ENCODE measurements at regions not wholly inside any gene's neighbourhood (a gene's known extent, or its start where the extent isn't known, plus 50 kb on each side); places are given as distances from the start of the nearest gene placed in this dataset.
A peak's percentile ranks its signal among the peaks of the same experiment; 100 is the strongest.

DNA sequence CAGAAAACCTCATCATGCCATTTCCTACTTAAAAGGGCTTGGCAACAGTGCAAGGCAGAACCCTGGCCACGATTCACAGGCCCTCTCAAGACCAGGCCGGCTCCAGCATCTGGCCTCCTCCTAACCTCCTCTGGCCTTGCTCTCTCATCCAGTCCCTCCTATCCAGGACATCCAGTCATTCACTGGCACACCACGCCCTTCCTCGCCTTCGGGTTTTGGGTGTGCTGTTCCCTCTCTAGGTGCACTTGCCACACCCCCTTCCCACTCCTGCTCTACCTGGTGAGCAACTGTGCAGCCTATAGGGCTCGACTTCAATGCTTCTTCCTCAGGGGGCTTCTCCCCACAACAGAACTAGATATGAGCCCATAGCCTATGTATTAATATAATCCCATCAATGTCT lies 317.1 kb downstream of the ARRDC4 start:
- DNase-seq (ENCODE audit: low read depth): no peak

DNA sequence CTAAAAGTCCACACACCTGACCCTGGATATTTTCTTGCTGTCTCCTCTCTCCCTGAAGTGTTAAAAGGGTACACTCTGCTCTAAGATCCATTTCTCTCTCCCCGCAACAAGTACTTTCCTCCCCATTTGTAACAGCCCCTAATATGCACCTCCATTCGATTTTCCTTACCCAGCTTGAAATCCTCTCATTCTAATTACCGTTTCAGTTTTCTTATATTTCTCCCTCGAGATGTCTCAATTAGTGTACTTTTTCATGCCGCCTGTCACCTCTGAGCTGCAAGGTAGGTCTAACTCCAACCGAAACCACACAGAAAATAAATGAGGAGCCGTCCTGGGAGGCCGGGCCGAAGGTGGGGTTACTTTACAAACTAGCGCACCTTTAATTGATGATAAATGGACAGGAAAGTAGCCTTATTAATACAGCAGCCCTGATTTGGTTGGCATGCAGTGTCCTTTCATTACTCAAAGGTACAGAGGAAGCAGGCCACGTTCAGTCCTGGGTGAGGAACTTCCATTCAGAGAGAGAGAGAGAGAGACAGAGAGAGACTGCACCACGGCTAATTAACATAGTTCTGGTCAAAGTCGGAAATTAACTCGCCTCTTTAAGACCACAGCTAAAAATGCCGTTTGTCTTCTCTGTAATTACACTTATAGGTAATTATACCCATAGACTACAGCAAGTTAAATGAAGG lies 319.9 kb downstream of the ARRDC4 start:
- DNase-seq (ENCODE audit: low read depth): no peak

DNA sequence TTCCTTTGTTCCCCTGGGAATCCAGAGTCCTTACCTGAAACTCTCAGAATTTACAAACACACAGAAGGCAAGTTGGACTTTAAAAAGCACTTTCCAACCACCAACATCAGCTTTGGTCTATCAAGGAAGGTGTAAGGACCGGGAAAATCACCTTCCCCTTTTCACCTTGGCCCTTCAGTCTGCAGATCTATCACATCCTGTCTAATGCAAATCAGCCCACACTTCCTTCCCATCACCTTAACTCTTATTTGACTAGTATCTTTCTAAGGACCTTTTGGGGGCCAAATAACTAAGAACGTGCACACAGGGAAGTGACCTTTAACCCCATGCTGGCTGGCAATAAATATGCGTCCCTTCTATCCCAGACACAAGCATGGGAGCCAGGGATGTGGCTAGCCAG lies 320.6 kb downstream of the ARRDC4 start:
- no peak for DNase-seq (ENCODE audit: low read depth)

DNA sequence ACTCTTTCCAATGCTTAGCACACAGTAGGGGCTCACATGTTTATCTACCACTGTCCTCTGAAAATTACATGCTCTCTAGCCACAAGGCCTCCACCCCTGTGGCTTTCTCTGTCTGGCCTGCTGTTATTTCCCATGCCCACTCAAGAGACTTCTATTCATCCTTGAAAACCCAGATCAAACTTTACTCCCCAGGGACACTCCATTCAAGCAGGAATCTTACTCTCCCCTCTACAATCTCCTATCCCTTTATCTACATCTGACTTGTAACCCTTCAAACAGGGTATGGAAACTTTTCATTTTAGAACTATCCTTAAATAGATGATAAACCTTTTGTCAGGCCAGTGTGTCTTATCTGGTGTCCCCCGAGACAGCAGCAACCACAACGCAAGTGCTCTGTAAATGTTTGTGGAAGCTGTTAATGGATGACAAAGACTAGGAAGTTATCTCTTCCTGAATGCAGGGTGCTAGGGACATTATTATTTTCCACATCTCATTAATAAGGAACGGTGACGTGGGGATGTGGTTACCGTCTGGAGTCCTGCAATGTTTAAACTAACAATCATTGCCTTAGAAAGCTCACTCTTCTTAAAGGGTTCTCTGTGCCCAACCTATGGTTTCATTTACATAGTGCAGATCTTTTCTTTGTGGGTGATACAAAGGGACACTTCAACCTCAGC lies 322.3 kb downstream of the ARRDC4 start:
- no peak for DNase-seq (ENCODE audit: low read depth)

DNA sequence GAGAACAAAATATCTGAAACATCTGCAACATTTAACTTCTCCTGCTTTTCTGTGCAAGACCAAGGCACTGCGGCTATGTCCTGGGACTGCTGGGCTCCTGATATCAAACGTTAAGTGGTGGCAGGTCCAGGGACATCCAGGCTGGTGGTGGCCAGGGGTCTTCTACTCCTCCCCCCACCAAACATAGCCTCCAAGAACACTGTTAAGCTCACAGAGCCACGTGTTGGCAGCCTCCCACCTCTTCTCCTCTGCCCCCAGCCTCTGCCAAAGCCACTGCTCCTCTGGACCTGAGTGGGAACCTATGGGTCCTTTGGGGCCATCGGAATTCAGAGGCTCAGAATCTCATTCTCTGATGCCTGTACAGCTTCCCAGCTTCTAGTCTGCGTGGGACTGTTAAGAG lies 325.7 kb downstream of the ARRDC4 start:
- DNase-seq (ENCODE audit: low read depth): no peak

DNA sequence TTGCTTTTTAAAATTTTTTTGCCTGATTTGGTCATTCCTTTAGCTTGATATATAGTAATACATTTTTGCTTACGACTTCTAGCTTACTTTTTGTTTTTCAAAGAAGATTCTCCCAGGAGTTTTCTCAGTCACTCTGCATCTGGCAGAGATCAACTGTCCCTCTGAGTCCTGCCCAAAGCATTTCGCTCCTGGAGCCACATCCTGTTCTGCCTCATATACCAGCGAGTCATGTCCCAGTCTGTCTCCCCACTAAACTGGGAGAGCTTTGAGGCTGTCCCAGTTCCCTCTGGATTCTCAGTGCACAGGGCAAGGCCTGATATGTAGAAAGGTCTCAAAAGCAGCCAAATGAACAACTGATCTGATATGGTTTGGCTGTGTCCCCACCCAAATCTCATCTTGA lies 326.3 kb downstream of the ARRDC4 start:
- peak; percentile 16 for DNase-seq (ENCODE audit: low read depth)

DNA sequence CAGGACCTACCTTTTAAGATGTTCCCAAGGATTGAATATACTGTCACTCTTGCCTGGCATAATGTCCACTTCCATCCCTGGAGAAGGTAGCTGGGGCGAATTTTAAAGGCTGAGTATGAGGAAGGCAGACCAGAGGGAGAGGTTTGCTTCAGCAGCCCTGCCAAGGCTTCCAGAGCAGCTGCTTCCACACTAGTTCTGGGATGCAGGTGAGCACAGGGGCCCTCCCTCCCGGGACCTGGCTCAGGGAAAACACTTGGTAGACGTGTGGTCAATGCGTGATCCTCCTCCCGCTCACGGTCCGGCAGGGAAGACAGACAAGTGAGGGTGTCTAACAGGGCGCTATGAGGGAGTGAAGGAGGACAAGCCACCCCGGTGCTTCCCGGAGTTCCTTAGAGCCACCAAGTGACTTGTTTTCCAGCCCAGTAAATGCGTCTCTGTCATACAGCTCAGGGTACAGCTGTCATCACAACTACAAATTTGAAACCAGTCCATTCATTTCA lies 327.6 kb downstream of the ARRDC4 start:
- no peak for DNase-seq (ENCODE audit: low read depth)

DNA sequence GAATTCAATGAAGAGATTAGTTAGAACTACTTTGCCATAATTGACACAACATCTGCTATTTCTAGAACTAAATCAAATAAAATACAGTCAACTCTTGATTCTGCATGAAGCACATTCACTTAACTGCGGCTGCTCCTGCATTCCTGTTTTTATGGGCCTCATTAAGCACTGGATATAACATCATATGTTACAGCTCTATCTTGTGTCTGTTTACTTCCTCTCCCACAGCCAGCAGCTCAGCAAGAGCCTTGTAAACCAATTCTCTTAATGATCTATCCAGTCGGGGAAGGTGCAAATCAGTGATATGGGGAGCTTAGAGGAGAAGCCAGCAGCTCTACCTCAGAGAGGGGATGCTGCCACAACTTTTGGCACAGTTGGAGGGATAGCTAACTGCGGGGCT lies 329.2 kb downstream of the ARRDC4 start:
- no peak for DNase-seq (ENCODE audit: low read depth)

DNA sequence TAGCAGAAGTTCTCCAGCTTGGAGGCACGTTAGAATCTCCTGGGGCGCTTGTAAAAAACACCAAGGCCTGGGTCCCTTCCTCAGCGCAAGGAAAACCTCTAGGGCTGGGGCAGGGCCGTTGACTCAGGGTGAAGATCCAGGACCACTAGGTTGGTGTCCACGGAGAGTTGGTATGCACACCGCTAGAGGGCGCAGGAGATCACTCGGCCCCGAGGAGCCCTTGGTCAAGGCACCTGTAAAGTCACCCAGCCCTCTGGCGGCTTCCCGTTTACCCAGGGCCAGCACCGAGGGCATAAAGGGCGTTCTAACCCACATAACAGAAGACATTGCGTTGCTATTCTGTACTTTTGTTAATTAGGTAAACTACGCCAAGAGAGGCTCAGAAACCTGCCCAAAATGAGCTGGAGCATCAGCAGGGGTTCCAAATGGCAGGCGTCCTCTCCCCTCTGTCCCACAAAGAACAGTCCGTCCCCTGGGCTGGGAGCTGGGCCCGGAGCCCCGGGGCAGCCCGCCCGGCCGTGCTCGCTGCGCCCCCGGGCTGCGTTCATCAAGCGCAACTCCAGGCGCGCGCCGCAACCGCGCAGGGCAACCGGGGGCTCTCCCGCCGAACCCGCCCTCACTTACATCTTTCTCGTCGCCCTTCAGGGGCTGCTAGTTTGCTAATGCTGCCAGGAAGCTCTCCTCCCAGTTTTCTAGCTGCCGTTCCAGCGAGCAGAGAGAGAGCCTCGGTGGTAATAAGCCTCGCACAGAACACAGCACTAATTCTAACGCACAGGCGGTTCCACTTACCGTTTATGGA lies 332.1 kb downstream of the ARRDC4 start:
- no peak for DNase-seq (ENCODE audit: low read depth)

DNA sequence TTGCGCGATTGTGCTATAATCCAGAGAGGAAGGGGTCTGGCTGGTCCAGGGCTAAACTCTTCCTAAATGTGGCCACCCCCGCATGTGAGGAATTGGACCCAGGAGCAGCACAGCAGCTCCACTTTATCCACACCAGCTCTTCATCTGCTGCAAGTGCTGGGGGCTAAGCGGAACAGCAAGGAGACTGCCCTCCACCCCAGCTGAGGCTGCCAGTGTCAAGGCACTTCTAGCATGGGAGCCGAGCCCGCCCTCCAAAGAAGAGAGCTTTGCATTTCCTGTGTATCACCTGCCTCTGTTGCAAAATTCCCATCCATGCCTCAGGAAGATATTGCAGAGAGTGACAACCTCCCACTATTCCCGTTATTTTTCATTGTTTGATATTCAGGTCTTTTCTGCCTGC lies 333.6 kb downstream of the ARRDC4 start:
- DNase-seq (ENCODE audit: low read depth): no peak

DNA sequence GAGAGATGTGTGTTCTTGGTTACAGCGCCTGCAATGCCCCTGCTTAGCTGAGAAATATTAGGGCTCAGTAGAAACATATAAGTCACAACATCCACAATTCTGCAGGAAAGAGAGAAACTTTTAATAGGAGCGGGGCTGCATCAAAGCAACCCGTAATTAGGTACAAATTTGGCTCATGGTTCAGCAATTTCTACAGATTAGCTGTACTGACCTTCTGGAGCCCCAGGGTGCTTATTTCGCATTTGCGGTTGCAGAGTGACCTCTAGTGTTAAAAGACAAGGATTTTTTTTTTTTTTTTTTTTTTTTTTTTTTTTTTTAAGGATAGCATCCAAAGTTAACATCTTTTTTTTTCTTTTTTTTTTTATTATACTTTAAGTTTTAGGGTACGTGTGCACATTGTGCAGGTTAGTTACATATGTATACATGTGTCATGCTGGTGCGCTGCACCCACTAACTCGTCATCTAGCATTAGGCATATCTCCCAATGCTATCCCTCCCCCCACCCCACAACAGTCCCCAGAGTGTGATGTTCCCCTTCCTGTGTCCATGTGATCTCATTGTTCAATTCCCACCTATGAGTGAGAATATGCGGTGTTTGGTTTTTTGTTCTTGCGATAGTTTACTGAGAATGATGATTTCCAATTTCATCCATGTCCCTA lies 334.7 kb downstream of the ARRDC4 start:
- peak; percentile 15 for DNase-seq (ENCODE audit: low read depth)

DNA sequence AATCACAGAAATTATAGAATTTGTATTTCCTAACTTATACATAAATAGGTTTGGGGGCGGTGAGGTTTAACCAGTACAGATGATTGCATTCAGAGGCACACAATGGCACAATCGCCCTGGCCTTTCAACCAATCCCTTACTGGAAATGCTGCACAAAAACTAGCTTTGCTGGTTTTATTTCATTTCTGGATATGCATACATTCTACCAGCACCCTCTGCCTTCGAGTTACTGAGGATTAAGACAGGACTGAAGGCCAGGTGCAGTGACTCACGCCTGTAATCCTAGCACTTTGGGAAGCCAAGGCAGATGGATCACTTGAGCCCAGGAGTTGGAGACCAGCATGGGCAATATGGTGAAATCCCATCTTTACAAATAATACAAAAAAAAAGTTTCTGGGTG lies 336.1 kb downstream of the ARRDC4 start:
- DNase-seq (ENCODE audit: low read depth): no peak

DNA sequence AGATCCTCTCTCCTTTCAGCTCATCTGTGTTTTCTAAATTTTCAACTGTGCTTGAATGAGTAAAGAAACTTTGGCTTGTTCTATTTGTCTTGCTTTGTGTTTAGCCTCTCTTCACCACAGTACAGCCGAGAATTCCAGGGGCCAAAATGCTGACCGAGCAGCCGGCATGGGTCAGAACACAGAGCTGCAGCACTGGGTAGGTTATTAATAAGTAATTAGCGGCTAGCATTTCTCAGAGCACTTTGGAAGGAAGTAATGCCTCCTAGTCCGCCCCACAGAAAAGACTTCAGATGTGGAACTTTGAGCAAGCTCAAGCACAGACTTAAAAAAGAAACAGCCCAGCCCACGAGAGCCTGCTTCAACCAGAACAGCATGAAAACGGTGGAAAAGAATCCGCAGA lies 343.9 kb downstream of the ARRDC4 start:
- no peak for DNase-seq (ENCODE audit: low read depth)

DNA sequence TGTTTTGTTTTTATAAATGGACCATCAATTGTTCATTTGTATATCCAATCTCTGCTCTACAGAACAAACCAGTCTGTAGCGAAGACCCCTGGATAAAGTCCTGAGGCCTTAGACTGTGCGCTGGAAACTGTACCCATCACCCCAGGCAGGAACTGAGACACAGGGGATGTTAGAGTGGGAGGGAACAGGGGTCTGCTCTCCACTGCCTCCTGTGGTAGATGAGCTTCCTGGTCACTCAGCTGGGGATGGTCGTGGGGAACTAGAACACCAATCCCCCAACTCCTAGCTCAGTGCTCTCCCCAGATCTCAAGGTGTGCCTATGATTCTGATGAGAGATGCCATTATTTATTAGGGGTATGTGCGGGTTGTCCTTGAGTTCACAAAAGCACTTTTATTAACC lies 340.2 kb upstream of the IGF1R start:
- no peak for DNase-seq (ENCODE audit: low read depth)

DNA sequence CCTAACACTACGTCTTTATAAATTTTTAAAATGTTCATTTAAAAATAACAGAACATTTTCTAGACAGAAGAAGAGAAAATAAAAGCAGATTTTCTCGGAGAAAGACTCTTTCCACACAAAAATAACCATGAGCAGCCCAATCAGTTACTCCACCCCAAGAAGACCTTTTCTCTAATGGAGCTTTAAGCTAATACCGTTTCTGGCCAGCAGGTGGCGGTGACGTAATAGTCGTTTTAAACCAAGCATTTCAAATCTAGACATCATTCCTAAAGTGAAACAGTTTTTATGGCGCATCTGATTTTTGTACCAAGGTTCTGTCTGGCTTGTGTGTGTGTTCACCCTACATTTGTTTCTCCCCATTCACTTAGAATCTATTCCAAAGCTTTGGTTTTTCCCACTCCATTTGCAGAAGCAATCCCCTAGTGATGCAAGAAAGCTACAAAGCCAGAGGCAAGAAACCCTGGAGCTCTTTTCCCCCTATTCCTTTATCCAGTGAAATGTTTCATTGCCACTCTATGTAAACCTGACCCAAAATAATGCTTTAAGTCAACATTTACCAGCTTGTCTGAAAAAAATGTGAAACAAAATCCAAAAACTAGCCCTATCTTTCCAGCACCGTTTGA lies 336.7 kb upstream of the IGF1R start:
- peak; percentile 46 for DNase-seq (ENCODE audit: low read depth)

DNA sequence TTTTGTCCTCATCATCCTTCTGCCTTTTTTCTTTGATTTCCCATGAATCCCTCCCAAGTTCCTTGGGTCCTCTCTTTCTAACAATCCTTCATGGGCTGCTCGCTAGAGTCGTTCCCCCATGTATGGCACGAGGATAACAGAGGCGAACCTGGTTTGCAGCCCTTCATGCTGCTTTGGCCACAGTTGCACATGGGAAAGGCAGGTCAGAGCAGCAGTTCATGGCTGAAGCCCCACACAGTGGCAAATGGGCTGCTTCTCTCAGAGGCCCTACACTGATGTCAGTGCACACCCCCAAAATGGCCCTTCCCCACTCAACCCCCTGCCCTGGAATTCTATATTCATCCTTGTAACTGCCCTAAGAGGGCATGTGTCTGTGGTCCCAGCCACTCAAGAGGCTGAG lies 335.4 kb upstream of the IGF1R start:
- DNase-seq (ENCODE audit: low read depth): no peak

DNA sequence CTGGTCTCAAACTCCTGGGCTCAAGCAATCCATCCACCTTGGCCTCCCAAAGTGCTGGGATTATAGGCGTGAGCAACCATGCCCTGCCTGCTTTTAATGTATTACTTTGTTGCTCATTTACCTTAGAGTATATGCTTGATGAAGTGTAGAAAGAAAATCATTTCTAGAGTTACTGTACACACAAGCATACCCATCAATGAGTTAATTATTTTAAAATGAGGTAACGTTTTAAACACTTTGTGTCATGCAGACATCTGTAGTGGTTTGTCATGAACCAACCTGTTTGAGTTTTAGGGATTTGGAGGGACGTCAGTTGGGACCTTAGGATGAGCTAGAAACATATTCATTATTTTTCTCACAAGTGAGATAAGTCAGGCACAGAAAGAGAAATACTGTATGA lies 332.4 kb upstream of the IGF1R start:
- DNase-seq (ENCODE audit: low read depth): no peak

DNA sequence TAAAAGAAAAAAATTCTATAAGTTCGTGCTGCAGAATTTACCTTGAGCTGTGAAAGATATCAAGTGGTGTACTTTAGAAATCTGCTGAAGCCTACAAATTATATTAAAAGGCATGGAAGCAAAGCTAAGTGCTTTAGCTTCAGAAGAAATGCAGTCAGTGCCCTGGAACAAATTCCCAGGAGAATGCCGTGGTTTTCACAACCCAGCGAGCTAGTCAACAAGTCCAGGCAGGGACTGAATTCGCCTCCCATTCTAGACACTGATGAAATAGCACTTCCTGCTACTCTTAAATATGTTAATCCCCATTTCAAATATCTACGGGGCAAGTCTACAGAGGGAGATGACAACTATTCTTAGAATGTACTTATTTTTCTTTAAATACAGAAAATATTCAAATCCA lies 326.4 kb upstream of the IGF1R start:
- no peak for DNase-seq (ENCODE audit: low read depth)

DNA sequence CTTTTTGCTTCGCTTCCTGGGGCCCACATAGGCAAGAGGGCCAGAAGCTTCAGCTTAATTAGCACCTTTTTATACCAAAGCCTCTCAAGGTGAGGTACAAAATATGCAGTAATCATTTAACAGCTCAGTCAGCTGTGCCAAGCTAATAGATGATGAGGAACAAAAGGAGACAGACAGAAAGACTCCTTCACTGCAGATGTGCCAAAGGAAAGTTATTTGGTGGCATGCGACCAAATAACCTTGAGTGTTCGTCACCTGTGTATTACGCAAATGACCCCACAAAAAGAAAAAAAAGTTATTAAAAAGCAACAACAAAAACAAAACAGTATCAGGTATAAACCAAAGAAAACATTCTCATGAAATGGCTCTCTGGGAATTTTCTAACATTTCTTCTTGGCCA lies 325.8 kb upstream of the IGF1R start:
- no peak for DNase-seq (ENCODE audit: low read depth)

DNA sequence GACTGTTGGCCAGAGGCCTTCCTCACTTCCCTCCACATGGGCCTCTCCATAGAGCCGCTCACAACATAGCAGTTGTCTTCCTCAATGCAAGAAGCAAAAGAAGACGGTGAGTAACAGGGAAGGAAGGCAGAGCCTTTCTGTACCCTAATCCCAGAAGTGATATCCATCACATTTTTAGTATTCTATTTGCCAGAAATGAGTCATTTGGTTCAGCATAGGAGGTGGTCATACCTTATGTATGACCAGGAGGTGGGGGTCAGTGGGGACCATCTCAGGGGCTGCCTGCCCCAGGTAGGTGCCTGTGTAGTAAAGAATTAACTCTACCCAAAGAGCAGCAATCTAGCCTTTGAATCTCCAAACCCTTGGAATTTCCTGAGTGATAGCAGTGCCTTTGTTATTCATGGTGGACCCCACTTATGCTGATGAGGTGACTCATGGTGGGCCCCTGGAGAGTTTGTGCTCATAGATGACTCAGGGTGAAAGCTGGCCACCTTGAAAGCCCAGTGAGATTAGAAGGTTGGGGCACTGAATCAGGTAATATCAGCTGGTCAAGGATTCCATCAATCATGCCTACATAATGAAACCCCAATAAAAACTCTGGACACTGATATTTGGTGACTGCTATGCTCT lies 323.9 kb upstream of the IGF1R start:
- no peak for DNase-seq (ENCODE audit: low read depth)

DNA sequence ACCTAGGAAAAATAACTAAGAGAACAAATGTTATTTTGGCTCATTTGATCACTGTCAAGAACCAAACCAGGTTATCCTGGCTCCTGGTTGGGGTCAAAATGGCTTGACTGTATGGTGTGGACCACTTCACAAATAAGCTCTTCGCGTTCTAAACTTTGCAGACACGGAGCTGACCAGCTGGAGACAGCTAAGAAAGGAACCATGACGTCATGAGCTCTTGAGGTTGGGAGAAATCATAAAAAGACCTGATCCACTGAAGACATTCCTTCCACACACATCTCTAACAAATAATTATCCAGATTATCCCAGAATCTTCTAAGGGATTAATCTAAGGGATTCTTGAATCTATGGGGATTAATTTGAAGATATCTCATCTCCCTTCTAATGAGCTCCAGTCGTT lies 321.5 kb upstream of the IGF1R start:
- no peak for DNase-seq (ENCODE audit: low read depth)

DNA sequence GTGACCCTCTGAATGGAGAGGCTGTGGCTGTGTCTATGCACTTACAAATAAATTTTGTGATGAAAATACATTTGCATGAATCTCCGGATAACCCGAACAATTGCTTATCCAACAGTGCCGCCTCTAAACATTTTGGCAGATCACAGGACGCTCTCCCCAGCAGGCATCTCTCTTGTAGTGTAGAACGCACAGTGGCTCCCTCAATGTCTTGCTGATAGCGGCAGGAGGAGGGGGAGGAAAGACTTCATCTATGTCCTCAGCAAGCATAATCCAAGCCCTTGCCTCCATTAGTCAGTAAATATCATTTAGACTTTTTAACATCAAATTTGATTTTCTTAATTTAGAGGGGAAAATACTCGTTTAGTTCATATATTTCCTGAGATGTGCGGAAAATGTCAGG lies 318.1 kb upstream of the IGF1R start:
- no peak for DNase-seq (ENCODE audit: low read depth)
